ENCODE measurements at regions not wholly inside any gene's neighbourhood (a gene's known extent, or its start where the extent isn't known, plus 50 kb on each side); places are given as distances from the start of the nearest gene placed in this dataset.

DNA sequence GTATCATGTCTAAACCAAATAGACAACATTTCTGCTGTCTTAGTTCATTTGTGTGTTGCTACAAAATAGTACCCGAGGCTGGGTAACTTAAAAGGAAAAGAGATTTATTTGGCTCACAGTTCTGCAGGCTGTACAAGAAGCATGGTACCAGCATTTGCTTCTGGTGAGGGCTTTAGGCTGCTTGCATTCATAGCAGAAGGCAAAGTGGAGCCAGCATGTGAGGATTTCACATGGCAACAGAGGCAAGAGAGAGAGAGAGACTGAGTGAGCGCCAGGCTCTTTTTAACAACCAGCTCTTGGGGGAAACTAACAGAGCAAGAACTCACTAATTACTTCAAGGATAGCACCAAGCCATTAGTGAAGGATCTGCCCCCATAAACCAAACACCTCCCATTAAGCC is 271.4 kb upstream of the SRRM4 start:
- DNase-seq: no peak

DNA sequence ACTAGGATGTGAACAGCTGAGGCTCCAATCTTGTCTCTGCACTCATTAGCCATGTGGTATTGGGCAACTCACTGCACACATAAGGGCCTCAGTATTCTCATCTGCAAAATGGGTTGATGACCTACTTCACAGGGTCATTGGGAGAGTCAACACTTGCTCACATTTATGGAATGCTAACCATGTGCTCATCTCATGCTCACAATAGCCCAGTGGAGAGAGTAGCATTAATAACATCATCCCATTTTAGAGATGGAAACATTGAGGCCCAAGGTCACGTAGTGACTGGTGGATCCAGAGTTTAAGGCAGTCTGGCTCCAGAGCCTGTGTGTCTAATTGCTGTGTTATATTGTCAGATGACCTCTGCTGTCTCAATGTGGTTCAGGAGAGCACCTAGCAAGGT is 270.2 kb upstream of the SRRM4 start:
- no peak for DNase-seq

DNA sequence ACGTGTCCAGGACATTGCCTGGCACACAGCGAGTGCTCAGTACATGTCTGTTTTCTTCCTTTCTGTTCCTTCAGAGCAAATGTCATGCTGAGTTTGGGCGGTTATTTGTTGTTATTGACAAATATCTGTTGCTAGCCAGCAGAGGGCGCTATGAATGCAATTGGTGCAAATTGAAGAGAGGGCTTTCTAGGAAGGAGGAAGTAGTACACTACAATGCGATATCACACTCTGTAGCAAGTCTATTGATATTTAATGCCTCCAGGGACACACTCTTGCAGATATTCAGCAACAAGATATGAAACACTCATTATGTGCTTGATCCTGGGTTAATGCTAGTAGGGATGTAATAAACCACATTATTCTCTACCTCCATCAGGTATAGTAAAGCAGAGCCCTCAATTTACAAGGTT is 267.3 kb upstream of the SRRM4 start:
- DNase-seq: peak; percentile 87

GRCh38 chr12:118714500-118714899 is 266.8 kb upstream of the SRRM4 start:
- no peak for DNase-seq

GRCh38 chr12:118715647-118716046 is 265.7 kb upstream of the SRRM4 start:
- DNase-seq: no peak

DNA sequence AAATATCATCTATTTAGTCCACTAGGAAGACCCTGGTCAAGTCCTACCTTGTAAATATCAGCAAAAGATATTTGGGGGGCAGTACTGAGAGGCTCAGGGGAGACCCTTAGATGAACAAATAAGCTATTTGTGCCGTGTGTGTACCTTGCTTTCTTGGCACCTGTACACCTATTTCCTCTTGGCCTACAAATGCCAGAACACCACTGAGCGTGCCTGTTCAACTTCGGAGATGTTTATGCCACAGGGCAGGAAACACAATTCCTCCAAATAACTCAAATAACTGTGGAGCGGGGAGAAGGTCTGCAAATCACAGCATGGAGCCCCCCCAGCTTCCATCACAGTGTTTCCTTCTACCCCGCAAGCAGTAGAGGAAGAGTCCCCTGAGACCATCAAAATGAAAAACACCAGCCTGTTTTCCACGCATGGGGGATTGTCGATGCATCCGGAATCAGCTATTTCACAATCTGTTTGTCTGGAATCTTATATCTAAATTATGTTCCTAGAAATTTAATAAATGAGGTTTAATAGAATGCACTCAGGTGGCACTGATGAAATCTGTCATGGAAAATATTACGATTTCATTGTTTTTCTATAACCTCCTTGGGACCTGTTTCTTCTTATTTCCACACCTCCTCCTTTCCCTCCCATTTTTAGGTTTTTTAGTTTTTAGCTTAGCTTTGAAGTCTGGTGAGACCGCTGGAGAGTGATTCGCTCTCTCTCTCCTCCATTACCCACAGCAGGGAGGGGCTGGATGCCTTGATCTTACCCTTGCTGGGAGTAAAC is 254.0 kb upstream of the SRRM4 start:
- no peak for DNase-seq

- no peak for DNase-seq
Observed at GRCh38 chr12:118727979-118728366, 253.4 kb upstream of the SRRM4 start.

DNA sequence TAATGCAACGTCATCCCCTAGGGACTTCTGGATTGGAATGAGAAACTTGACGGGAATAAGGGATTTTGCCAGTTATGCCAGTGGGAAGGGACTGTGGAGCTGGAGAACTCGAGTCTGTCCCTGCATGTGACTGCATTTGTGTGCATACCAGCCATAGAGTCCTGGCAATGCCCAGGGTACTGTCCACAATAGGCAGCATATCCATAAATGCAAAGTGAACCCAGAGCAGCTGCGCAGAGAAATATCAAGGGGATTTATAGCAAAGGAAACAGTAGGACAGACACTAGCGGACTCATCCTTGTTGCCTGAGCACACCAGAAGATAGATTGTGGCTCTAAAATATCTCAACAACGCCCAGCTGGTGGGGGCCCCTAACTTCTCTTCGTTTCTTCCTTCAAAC is 247.1 kb upstream of the SRRM4 start:
- no peak for DNase-seq

- no peak for DNase-seq
Observed at GRCh38 chr12:118737985-118738540, 243.3 kb upstream of the SRRM4 start.

DNA sequence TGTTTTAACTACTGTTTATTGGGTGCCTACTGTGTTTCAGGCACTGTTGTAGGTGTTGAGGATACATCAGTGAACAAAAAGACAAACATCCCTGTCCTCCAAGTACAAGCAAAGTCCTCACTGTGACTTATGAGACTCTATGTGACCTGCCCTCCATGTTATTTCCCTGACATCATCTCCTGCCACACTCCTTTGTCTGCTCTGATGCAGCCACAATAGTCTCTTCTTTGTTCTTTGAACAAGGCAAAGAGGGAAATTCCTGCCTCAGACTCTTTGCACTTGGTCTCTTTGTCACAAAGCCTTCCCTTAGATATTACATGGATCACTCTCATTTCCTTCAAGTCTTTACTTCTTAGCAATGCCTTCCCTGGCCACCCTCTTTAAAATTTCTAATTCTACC is 240.1 kb upstream of the SRRM4 start:
- no peak for DNase-seq

DNA sequence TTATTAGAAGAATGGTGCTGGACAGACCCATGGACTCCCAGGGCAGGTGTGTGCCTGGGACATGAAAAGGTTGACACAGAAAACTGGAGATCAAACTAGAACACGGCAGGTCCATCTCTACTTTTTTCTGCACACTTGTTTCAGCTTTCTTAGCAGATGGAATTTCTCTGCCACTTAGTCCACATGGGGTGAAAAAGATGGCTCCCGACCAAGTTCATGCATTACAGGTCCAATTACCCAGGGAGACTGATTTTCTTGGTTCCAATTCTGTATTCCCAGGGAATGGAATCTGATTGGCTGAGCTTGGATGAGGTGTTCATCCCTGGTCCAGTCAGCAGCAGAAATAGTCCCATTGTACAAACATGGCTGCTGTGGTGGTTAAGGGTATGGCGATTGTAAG is 238.9 kb upstream of the SRRM4 start:
- DNase-seq: no peak

DNA sequence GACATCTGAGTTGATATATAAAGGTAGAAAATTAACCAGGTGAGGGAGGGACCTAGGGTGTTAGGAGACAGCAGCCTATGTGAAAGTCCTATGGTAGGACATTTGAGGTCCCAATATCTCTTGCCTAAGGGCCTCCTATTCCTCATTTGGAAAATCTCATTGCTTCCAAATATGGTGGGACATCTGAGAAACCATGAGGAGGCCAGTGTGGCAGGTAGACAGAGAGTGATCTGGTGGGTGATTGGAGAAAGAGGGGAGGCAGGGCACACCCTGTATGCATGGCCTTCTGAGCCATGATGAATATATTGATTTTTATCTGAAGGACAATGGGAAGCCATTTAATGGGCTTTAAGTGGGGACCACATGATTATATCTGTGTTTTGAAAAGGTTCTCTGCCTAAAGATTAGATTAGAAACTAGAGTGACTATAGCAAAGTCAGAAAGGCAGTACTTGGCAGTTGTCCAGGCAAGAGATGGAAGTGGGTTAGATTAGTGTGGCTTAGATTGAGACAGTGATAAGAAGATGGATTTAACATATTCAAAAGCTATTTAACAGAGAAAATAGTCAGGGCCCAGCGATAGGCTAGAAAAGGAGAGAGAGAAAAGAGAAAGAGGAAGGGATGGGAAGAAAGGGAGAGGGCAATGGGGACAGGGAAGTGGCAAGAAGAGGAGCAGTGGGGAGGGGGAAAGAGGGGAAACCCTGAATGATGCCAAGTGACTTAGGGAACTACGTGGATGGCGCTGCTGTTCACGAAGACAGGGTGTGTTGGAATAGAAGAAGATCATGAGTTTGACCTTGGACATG is 237.2 kb upstream of the SRRM4 start:
- peak; percentile 17 for DNase-seq

GRCh38 chr12:118746176-118746575 is 235.2 kb upstream of the SRRM4 start:
- no peak for DNase-seq

DNA sequence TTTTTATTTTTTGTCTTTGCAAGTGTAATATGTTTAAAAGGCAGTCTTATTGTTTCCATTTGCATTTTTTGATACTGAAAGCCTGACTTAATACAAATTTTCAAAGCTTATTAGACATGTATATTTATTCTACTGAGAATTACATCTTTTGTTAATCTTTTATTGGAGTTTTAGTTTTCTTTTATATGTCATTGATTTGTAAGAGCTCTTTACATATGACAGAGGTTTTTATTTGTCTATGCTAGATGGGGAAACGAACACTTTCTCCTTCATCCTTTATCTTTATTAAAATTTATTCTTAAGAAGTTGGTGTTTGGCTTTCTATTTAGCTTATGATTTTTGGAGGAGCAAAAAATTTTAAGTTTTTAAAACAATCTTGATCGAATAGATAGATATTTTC is 234.4 kb upstream of the SRRM4 start:
- no peak for DNase-seq

- DNase-seq: no peak
Observed at GRCh38 chr12:118747771-118748170, 233.6 kb upstream of the SRRM4 start.

GRCh38 chr12:118748478-118749380 is 232.6 kb upstream of the SRRM4 start:
- no peak for DNase-seq

DNA sequence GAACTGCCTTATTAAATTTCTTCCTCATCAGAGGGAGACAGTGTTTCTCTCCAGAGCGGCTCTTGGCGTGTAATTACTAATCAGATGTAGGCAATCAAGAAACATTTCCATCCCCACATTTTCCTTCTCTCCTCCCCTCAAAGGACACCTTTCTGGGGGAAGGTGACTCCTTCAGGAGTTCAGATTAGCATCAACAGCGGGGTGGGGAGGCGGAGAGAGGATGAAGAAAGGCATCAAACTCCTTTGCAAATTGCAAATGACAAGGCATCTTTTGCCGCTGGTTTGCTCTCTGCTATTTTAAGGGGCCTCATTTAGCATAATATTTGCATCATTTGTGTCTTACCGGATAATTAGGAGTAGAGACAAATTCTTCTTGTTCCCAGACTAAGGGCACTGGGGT is 231.7 kb upstream of the SRRM4 start:
- no peak for DNase-seq

DNA sequence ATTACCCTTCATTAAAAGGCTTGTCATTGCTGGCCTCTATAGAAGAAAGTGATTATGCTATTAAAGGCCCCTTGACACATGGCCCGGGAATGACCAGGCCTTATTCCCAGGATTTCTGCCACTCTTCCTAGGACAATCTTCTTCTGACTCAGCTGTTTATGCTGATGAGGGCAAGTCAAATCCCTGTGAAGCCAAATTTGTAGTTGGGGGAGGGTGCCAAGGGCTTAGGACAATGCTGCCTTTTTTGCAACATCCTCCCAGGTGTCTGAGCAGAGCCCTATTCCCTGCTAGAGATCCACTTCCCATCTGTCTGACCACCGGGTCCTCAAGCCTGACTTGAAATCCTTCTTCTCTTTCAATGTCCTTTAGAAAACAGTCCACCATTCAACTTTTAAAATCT is 230.7 kb upstream of the SRRM4 start:
- DNase-seq: no peak

- no peak for DNase-seq
Observed at GRCh38 chr12:118751355-118751754, 230.0 kb upstream of the SRRM4 start.

- DNase-seq: no peak
Observed at GRCh38 chr12:118760623-118761022, 220.7 kb upstream of the SRRM4 start.

DNA sequence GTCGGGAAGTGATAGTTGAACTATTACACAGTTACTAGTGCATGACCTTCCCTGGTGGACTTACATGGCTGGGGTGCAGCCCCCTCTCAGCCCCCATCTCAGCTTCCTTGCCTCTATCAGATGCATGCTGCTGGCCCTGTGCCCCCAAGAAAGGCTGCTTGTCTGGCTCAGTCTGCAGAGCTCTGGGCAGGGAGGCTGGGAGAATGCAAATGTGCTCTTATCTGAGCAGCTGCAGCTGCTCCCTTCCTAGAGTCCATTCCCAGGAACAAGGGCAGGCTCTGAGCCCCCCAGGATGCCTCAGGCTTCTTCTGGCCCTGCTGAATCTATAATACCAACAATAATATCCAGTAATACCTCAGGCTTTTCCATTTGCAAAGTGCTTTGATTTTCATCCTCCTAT is 218.1 kb upstream of the SRRM4 start:
- DNase-seq: no peak

DNA sequence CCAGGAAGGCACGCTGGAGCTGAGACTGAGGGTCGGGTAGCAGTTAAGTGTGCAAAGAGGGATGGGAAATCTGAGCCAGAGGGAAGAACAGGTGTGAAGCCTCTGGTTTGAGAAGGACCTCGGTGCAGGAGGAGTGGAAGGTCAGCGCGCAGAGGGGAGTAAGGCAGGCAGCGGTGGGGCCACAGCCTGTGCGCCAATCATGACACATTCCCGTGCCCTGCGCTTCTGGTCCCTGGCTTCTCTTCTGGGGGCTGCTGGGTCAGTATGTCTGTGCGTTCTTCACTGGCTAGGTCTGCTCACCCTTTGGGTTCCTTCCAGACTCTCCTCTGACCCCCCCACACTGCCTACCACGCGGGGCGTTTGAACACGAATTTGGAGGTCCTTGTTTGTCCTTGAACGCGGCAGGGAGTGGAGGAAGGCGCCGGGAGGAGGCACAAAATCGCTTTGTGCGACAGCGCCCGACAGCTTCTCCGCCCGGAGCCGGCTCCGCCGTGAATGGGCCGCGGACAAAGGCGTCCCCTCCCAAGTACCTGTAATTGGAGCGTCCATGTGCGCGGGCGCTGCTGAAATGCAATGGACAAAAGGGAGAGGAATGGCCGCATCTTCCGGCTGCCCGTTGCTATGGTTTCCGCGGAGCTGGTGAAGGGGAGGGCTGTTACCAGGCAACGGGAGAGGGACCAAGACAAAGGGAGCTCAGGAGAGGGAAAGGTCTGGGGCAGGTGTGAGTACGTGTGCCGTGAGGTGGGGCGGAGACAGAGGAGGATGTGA is 207.2 kb upstream of the SRRM4 start:
- DNase-seq: peak; percentile 99

All from DMS153 (cell line).